ENCODE measurements at regions not wholly inside any gene's neighbourhood (a gene's known extent, or its start where the extent isn't known, plus 50 kb on each side); places are given as distances from the start of the nearest gene placed in this dataset.

DNA sequence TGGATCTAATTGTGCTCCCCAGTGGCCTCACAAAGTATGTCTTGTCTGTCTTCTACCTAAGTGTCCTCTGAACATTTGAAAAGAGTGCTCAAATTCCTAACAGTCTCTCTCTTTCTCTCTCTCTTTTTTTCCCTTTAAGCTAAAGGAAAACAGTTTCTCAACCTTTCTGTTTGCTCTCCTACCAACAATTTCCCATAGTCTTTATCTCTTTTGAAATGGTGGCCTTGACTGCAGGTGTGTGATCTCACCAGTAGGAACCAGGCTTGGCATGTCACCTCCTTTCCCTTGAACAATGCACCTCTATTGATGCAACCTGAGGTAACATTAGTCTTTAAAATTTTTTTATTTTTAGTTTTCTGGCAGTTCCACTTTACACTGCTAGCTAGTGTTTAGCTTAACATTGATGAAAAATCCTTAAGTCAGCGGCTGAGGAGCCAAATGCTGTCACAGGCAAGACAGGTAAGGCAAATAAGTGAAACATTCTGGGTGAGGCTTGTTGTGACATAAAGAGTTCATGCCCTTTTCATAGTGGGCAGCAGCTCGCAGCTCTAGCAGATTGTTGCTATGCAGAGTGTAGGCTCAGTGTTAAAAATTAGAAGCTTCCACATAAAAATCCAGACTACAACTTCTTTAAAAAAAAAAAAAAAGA is 273.4 kb downstream of the HAPSTR1 start:
- Histone ChIP-seq H3K4me3 (no peak overlapping the region), H3K27ac (no peak overlapping the region)

GRCh38 chr16:9365370-9365728 is 273.9 kb downstream of the HAPSTR1 start:
- H3K36me3 ChIP-seq: no peaks in the 10 kb centered on the region
- H3K27me3 ChIP-seq: no peaks in the 10 kb centered on the region
- H3K9me3 ChIP-seq: no peaks in the 10 kb centered on the region
- peaks cover 0 to 5% (median 0%) of the 10 kb centered on the region in 4 donors for H3K4me1 ChIP-seq
- TF ChIP-seq, protein P1, sequence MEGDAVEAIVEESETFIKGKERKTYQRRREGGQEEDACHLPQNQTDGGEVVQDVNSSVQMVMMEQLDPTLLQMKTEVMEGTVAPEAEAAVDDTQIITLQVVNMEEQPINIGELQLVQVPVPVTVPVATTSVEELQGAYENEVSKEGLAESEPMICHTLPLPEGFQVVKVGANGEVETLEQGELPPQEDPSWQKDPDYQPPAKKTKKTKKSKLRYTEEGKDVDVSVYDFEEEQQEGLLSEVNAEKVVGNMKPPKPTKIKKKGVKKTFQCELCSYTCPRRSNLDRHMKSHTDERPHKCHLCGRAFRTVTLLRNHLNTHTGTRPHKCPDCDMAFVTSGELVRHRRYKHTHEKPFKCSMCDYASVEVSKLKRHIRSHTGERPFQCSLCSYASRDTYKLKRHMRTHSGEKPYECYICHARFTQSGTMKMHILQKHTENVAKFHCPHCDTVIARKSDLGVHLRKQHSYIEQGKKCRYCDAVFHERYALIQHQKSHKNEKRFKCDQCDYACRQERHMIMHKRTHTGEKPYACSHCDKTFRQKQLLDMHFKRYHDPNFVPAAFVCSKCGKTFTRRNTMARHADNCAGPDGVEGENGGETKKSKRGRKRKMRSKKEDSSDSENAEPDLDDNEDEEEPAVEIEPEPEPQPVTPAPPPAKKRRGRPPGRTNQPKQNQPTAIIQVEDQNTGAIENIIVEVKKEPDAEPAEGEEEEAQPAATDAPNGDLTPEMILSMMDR (IDR thresholded peaks at IDR 0.05): no peak
- no peak for TF ChIP-seq POLR2A (IDR thresholded peaks at IDR 0.05)
- H3K4me3 ChIP-seq: no peak overlapping the region
- DNase-seq: peak in 2 of 3 donors; percentile 17 to 74
- no peak overlapping the region for H3K27ac ChIP-seq

More for the DNA sequence above, 273.4 kb downstream of the HAPSTR1 start:
- TF ChIP-seq, protein P1 (IDR thresholded peaks at IDR 0.05): no peak
- no peak for TF ChIP-seq POLR2A (IDR thresholded peaks at IDR 0.05)
- Histone ChIP-seq H3K27me3 (no peaks in the 10 kb centered on the region), H3K9me3 (no peaks in the 10 kb centered on the region), H3K36me3 (no peaks in the 10 kb centered on the region), H3K4me1 (peaks cover 0 to 5% (median 0%) of the 10 kb centered on the region in 4 donors)
- DNase-seq: no peak

GRCh38 chr16:9366048-9366969 is 274.9 kb downstream of the HAPSTR1 start:
- no peak overlapping the region for H3K4me3 ChIP-seq
- peaks cover 0 to 5% (median 0%) of the 10 kb centered on the region in 4 donors for H3K4me1 ChIP-seq
- no peaks in the 10 kb centered on the region for H3K36me3 ChIP-seq
- no peaks in the 10 kb centered on the region for H3K9me3 ChIP-seq
- DNase-seq: no peak
- TF ChIP-seq POLR2A (IDR thresholded peaks at IDR 0.05): no peak
- TF ChIP-seq, protein P1 (IDR thresholded peaks at IDR 0.05): no peak
- H3K27me3 ChIP-seq: no peaks in the 10 kb centered on the region
- H3K27ac ChIP-seq: no peak overlapping the region

- TF ChIP-seq POLR2A (IDR thresholded peaks at IDR 0.05): no peak
- TF ChIP-seq, protein P1 (IDR thresholded peaks at IDR 0.05): no peak
- no peaks in the 10 kb centered on the region for H3K36me3 ChIP-seq
- no peak overlapping the region for H3K27ac ChIP-seq
- H3K4me3 ChIP-seq: no peak overlapping the region
- H3K4me1 ChIP-seq: peaks cover 0 to under 1% (median 0%) of the 10 kb centered on the region in 4 donors
- no peaks in the 10 kb centered on the region for H3K9me3 ChIP-seq
- DNase-seq: no peak
- H3K27me3 ChIP-seq: no peaks in the 10 kb centered on the region
These were observed 278.6 kb downstream of the HAPSTR1 start for GRCh38 chr16:9370061-9370491.

DNA sequence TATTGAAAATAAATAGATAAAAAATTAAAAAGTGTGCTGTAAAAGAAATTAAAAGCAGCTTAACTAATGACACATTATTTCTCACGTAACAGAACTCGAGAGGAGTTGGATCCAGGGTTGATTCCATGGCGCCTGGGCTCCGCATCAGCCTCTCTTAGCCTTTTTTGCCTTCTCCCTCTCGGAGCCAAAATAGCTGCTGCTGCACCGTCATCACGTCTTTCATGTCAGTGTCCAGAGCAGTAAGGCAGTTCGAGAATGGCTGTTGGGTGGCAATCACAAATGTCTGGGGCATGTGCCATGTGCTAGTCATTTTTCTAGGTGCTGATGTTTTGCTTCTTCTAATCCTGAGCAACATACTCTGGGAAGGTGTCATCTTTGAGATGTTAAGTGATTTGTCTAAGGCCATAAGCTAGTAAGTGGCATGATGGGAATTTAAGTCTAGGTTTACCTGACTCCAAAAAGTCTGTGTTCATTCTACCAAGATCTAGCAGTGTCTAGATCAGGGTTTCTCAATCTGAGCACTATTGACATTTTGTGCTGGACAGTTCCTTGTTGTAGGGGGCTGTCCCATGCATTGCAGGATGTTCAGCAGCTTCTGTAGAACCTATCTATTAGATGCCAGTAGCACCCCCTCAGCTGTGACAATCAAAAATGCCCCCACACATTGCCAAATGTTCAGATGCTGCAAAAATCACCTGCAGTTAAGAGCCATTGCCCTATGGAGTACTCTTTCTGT is 280.4 kb downstream of the HAPSTR1 start:
- Histone ChIP-seq H3K27ac (no peak overlapping the region), H3K27me3 (no peaks in the 10 kb centered on the region), H3K4me3 (no peak overlapping the region), H3K4me1 (no peaks in the 10 kb centered on the region), H3K9me3 (no peaks in the 10 kb centered on the region), H3K36me3 (no peaks in the 10 kb centered on the region)
- DNase-seq: no peak
- TF ChIP-seq, protein P1 (IDR thresholded peaks at IDR 0.05): no peak
- TF ChIP-seq POLR2A (IDR thresholded peaks at IDR 0.05): no peak
